CD4-positive, alpha-beta T cell treated with Interleukin-6 for 4 hours (primary cell): ENCODE measurements at regions not wholly inside any gene's neighbourhood (a gene's known extent, or its start where the extent isn't known, plus 50 kb on each side); places are given as distances from the start of the nearest gene placed in this dataset.
"Not testable (repeated sequence)": the region's sequence is repeated elsewhere in the genome, so short reads cannot be mapped to it uniquely, and the experiment has no call there.

Source experiments
- DNase-seq: peaks from one replicate; pipeline ENCODE4 v3.0.0-alpha.2; 2020; ENCODE audit warnings: mixed read lengths

DNA sequence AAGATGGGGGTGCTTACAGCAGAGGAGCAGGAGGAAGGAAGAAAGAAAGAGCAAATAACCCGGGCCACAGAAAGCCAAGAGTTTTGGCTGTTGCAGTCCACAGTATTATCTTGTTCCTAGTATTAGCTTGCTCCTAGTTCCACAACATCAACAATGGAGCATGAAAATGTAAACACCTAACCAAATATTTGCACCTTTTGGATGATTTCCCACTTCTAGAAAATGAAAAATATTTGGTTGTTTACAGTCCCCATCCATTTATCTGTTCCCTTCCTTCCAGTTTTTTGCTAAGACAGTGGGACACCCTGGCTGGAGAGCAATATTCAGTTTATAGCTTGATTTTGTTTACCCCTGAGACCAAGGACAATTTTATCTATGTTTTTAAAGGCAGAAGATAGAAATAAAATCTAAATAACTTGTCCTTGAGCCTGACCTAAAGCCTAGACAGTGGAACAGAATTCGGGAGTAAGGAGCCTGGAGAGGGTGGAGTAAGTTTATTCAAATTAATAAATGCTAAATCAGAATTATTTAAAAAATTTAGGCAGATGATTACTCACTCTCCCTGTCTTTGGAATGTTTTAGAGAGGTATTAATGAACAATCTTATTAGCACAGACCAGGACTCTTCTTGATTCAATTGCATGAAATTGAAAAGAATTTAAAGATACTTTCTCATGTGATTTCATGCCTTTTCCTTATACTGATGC, 51.6 kb downstream of the RESF1 start:
- no peak for DNase-seq

DNA sequence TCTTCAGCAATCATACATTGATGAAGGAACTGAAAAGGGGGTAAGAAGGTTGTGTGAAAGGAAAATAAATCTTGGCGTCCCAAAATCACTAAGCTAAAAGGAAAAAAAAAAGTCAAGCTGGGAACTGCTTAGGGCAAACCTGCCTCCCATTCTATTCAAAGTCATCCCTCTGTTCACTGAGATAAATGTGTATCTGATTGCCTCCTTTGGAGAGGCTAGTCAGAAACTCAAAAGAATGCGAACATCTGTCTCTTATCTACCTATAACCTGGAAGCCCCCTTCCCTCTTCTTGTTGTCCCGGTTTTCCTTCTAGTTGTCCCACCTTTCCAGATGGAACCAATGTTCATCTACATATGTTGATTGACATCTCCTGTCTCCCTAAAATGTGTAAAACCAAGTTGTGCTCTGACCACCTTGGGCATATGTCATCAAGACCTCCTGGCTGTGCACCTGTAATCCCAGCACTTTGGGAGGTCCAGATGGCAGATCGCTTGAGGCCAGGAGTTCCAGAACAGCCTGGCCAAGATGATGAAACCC, 53.1 kb downstream of the RESF1 start:
- no peak for DNase-seq

DNA sequence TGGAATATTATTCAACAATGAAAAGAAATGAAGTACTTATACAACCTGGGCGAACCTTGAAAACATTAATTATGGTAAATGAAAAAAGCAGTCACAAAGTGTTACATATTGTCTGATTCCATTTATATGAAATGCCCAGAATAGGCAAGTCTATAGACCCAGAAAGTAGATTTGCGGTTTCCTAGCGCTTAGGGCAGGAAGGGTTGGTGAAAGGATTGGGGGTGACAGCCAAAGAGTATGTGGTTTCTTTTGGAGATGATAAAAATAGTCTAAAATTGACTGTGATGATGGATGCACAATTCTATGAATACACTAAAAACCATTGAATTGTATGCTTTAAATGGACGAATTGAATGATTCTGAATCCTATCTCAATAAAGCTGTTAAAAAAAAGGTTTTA, 55.8 kb downstream of the RESF1 start:
- no peak for DNase-seq

DNA sequence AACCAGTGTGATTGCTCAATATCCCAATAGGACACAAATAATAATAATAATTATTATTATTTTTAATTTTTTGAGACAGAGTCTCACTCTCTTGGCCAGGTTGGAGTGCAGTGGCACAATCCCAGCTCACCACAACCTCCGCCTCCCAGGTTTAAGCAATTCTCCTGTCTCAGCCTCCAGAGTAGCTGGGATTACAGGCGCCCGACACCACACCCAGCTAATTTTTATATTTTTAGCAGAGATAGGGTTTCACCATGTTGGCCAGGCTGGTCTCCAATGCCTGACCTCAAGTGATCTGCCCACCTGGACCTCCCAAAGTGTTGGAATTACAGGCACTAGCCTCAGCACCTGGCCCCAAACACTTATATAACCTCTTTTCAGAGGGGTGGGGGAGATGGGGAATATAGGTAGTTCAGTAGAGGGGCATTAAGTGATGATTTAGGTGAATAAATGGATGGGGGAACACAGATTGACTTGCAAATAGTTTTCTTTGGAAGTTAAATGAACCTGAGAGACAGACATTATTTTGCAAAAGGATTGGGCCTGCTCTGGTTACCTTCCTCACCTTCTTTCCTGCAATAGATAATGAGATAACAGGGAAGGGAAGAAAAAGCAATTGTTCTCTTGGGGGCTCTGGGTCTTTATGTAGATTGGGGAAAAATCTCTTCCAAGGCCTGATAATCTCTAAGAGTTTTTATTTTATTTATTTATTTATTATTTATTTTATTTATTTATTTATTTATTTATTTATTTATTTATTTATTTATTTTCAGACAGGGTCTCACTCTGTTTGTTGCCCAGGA, 57.7 kb downstream of the RESF1 start:
- DNase-seq, result no peak

DNA sequence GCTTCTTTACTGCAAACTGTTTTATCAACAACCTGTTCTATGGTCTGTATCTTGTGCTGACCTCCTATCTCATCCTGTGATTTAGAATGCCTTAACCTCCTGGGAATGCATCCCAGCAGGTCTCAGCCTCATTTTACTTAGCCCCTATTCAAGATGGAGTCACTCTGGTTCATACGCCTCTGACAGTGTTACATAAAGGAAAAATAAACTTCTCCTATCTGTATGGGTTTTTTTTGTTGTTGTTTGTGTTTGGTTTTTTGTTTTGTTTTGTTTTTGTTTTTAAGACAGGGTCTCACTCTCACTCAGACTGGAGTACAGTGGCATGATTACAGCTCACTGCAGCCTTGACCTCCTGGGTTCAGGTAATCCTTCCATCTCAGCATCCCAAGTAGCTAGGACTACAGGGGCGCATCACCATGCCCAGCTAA, 62.1 kb downstream of the RESF1 start:
- DNase-seq, result no peak

DNA sequence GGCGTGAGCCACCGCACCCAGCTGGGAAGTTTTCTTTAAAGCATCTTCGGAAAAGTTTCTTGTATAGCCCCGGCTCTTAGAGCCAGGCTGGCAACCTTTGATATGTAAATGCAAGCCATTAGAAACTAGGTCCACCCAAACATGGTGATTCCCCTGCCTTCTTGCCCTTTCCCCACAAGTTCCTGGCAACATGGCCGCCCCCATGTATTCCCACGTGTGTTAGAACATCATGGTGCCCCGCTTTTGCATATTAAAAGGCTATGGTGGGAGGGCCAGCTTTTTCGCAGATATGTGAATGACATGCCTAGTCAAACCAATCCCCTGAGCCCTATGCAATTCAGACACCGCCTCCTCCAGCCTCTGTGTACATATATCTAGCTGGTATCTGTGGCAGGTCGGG, 63.2 kb downstream of the RESF1 start:
- DNase-seq, result not testable (repeated sequence)

DNA sequence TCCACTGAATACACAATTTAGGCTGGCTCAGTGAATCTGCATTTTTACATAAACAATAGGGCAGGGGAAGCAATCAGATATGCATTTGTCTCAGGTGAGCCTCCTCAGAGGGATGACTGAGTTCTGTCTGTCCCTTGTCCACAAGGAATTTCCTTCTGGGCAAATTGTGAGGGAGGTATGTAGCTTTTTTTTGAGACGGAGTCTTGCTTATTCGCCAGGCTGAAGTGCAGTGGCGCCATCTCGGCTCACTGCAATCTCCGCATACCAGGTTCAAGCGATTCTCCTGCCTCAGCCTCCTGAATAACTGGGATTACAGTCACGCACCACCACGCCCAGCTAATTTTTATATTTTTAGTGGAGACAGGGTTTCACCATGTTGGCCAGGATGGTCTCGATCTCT, 64.6 kb downstream of the RESF1 start:
- DNase-seq, result not testable (repeated sequence)

DNA sequence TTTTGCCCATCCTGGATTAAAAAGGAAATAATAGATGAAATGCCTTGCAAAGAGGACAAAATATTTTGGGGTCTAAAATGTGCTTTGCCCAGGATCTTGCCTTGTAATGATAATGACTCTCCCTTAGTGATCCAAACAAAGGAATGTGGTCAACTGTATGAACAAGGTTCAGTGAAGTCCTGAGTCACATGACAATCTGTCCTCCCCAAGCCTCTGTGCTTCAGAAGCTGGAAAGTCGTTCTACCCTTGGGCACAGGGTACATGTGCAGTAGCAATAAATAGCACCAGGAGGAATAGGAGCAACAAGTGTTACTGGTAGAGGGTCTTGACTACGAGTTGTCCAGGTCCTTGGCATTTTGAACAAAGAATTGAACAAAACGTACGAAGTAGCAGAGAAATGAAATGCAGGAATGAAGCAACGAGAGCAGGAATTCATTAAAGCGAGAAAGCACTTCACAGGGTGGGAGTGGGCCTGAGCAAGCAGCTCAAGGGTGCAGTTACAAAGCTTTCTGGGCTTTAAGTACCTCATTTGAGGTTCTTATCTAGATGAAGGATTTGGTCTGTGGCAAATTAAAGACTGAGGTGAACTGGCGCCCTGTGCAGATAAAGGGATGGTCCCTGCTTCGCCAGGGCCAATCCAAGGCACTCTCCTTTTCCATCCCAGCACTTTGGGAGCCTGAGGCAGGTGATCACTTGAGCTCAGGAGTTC, 65.8 kb downstream of the RESF1 start:
- no peak for DNase-seq

DNA sequence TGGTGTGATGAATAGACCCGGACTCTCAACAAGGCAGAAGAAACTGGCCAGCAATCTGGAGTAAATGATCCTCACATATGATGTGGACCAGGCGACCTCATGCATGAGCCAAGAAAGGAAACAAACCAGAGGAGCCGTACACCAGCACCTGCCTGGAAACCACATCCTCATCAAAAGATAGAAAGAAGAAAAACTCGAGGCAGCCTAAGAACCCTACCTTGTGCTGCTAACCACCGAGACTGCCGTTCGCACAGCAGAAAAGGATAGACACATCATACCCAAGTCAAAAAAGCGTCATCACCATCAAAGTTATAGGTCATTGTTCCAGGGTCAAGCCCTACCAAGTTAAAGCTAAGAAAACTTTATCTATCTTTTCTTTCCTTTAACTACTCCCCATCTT, 66.7 kb downstream of the RESF1 start:
- DNase-seq, result peak; percentile 64

DNA sequence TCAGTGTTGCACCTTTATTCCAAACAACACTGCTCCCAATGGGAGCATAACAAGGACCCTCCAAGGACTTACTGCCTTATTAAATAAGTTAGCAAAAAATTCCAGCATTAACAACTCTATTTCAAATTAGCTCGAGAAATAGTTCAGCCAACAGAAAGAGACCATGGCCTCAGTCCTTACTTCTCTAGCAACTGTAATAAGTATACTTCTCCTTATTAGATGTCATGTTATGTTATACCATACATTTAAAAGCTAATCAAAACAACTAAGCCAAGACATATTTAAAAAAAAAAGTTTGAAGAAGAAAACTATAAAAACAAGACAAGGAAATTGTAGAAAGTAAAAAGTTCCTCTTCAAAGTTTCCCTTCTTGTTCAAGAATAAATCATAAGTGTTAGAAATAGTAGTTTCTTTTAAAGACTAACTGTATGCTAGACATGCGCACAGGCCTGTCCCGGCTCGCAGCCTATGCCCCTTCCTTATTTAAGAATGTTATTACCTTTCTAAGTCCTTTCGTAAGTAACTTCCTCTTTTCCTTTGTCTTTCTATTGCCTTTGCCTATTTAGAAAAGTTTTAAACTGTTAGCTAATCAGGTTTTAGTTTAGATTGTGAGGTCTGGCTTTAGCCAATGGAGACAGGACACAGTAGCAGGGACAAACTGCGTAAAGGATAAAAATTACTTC, 68.6 kb downstream of the RESF1 start:
- no peak for DNase-seq

DNA sequence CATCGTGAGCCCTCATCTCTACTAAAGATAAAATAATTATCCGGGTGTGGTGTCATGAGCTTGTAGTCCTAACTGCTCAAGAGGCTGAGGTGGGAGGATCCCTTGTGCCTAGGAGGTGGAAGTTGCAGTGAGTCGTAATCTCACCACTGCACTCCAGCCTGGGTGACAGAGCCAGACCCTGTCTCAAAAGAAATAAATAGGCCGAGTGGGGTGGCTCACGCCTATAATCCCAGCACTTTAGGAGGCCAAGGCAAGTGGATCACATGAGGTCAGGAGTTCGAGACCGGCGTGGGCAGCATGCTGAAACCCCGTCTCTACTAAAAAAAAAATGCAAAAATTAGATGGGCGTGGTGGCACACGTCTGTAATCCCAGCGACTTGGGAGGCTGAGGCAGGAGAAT, 70.9 kb downstream of the RESF1 start:
- no peak for DNase-seq

DNA sequence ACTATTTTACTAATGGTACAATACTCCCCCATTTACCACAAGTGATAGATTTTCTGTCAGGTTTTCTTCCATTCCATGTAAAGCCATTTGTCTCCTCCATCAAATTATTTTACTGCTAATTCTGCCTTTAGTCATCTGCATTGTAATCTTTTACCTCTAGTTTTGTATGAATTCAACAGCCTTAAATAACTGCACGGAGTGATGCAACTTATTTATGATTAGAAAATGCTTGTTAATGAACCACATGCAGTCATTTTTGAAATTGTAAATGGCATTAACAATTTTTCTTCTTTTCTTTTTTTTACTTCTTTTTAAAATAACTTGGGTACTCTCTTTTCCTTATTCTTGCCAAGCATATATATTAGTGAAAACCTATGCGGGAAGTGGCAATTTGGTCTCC, 71.5 kb downstream of the RESF1 start:
- DNase-seq, result no peak

DNA sequence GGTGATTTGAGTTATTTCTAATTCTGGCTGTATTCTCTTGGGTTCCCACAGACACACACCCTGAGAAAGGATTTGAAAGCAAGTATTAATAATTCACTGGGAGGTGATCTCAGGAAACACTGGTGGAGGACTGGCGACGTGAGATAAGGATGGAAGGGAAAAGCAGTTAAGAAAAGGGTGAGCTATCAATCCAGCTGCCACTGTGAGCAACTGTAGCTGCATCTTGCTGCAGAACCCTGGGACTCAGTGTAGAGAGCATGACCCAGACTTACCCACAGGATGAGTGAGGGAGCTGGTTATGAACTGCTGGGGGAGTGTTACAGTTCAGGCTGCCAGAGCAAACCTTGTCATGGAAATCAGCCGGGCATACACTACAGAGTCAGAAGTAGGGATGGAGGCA, 71.9 kb downstream of the RESF1 start:
- no peak for DNase-seq

DNA sequence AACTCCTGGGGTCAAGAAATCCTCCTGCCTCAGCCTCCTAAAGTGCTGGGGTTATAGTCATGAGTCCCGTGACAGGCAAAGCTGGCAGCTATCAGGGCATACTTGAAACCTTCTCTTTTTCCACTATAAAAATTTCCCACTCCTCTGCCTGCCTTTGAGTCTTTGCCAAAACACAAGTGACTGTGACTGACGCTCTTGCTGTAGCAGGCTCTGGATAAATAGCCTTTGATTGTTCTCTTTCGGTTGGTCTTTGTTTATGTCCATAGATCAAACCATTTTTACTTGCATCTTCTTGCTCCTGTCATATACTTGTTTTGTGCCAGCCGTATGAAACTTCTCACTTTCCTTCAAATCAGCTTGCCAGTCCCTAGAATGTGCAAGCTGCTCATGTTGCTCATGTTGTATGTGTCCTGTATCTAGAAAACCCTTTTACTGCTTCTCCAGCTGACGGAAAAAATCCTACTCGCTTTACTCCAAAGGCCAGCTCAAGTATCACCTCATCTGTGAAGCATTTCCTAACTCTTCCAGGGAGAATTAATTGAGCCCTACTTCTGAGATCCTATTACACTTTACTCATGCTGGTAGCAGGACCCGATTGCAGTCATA, 73.1 kb downstream of the RESF1 start:
- no peak for DNase-seq

DNA sequence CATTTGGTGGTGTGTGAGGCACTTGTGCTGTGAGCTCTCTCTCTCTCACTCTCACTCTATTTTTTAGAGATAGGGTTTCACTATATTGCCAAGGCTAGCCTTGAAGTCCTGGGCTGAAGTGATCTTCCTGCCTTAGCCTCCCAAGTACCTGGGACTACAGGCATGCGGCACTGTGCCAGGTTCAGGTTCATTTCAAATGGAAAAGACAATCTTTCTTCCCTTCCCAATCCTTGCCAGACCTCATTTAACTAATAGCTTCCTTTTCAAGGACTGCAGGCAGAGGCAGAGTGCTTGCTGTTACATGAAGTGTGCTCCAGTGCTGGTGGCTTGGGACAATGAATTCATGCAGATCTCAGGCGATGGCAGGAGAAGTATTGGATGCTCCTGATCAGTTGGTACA, 73.2 kb upstream of the BICD1 start:
- DNase-seq, result no peak

DNA sequence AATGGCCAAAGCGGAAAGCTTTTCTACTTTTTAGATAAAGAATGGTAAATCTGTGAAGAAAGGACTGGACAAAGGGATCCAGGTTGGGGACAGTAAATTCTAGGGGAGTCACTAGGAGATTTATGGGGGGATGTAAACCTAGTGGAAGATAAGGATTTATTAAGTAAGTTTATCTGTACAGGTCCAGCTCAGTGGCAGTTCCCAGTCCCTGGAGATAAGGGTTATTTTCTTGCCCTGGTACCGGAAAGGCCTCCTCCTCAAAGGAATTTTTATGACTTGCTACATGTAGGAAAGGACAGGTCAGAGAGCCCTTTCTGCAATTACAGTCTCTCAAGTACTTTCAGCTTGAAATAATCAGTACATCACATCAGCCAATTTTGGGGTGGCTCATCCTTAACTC, 72.6 kb upstream of the BICD1 start:
- no peak for DNase-seq

DNA sequence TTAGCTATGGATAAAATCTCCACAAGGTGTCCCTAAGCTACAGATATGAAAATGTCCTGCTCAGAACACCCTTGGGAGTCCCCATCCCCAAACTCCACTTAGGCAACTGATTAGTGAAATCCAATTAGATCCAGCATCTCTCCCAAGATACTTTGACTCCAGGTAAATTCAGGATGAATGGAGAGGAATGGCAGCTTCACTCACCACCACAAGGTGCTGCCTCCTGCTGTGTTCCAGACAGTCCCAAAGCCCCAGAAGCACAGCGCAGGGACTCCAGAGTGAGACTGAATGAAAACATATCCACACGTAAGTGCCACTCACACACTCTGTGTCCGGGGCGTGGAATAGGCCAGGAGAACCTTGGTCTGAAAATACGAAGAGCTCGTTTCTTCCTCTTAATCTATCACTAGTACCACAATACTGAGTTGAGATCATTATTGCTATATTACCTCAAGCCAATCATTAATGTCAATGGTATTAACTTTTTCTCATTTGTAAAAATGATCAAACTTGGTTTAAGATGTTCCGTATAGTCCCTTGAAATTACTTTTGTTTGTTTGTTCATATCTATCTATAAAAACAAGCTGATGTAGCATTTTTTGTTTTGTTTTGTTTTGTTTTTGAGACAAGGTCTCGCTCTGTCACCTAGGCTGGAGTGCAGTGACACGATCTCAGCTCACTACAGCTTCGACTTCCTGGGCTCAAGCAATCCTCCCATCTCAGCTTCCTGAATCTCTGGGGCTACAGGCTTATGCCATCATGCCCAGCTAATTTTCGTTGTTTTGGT, 70.0 kb upstream of the BICD1 start:
- DNase-seq, result no peak

DNA sequence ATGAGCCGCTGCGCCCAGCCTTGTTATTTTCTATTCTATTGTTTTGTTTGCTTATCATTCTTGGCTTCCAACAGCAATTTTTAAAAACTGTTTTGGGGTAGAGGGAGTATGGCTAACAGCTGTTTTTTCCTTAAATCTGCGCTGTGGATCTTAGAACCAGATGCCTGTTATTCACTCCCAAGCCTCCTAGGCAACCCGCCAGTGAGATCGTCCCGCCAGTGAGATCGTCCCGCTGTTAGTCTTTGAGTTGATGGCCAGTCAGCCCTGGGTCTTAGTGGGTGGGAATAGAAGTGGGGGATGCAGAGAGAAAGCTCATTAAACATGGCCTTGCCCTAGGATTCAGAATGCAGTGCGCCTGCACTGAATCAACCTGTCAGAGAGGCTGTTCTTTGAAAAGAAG, 67.3 kb upstream of the BICD1 start:
- no peak for DNase-seq

DNA sequence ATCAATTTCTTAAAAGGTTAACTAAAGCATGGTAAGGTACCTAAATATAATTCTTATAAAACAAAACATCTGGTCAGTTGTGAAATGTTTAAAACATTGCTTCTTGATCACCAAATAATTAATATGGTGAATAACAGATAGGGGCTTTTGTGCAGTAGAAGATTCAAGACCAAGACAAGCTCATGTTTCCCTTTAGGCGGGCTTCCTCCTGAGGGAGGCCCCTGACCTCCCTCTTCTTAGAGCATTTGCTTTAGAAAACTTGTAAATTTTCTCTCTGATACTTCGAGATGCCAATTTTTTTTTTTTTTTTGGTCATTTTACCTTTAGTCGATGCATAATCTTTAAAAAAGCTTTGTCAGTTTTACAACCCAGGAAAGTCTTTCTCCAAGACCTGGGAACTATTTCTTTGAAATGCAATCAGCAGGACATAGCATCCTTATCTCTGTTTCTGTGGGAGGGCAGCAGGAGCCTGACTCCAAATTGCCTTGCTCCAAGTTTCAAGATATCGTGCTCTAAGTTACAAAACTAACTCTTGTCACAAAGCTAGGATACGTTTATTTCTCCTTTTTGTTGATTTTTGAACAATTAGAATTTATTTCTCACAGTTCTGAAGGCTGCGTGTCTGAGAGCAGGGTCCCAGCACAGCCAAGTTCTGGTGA, 66.6 kb upstream of the BICD1 start:
- DNase-seq, result no peak

DNA sequence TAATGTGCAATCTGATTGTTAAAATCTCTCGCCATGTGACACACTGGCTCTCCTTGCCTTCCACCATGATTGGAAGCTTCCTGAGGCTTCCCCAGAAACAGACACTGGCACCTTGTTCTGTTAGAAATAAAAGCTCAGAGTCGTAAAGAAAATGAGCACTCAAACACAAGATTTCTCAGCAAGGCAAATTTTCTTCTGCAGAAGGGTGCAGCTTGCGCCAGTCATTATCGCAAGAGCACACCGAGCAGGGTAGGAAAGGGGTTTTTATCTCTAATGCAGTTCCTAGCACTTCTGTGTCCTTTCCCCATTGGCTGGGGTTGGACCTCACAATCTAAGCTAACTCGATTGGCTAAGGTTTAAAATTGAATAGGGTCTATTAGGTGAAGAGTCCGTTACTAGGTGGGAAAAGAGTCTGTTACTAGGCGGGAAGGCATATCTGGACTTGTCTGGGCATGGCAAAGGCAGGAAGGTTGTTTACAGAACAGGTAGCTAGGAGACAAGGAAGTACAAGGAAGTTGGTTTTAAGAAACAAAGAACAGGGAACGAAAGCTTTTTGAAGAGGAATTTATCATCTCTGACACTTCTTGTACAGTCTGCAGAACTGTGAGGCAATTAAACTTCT, 62.6 kb upstream of the BICD1 start:
- no peak for DNase-seq
